ENCODE measurements at regions not wholly inside any gene's neighbourhood (a gene's known extent, or its start where the extent isn't known, plus 50 kb on each side); places are given as distances from the start of the nearest gene placed in this dataset.
A peak's percentile ranks its signal among the peaks of the same experiment; 100 is the strongest.

DNA sequence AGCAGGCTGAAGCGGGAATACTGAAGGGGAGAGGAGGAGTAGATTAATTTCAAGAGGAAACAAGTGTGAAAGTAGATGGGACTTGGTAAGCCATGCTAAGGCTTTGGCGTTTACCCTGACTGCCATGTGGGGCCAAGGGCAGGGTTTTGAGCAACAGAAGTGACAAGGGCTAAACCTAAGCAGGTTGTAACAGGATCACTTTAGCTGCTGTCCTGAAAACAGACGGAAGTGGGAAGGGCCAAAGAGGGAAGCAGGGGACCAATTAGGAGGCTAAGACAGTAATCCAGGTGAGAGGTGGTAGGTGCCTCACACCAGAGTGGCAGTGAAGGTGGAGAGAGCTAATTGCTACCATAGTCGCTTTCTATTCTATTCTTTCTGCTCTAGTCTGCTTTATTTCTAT lies 166.5 kb downstream of the PJA1 start:
- no peak overlapping the region for H3K27ac ChIP-seq (ENCODE audit: extremely low read depth, low read depth, low read length)
- H3K9me3 ChIP-seq (ENCODE audit: control insufficient read depth, insufficient read depth, low read depth, low read length) = no peaks in the 10 kb centered on the region
- CTCF ChIA-PET = interaction anchor here (0.6 to 0.8 kb wide), 2 partner anchors 176 to 329 kb away, joined by 3 read pairs; no protein-coding TSS in a partner anchor
- H3K4me3 ChIP-seq (ENCODE audit: low read depth, low read length) = no peak overlapping the region
- POLR2A ChIA-PET = no interaction called here
- H3K36me3 ChIP-seq (ENCODE audit: control insufficient read depth in 2 of 2, insufficient read depth in 1 of 2, low read length in 2 of 2) = no peaks in the 10 kb centered on the region
- no peak for TF ChIP-seq ZNF23 (tag by site-specific recombination; IDR thresholded peaks at IDR 0.05; ENCODE audit: borderline replicate concordance)
- TF ChIP-seq ZNF16 (tag by site-specific recombination; IDR thresholded peaks at IDR 0.05; ENCODE audit: low read depth) = 0 out of 2 replicates have a peak, but pooled peaks have one; percentile 18
- H3K4me1 ChIP-seq (ENCODE audit: control insufficient read depth, insufficient read depth, low read length) = no peaks in the 10 kb centered on the region

DNA sequence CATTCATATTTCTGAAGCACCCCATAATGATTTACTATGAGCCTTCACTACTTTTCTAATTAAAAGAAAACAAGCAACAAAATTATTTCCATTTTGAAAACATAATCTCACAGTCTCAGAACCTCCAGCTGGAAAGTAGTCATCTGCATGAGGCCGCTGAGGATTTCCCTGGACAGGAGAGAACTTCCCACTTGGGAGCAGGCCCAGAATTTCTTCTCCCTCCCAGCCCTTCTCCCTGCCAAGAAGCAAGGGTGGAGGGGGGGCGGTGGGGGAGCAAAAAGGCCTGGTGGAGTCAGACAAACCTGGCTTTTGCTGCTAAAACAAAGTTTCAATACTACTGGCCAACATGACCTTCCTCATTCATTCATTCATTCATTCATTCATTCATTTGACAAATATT lies 167.3 kb downstream of the PJA1 start:
- Histone ChIP-seq H3K36me3 (ENCODE audit: control insufficient read depth in 2 of 2, insufficient read depth in 1 of 2, low read length in 2 of 2) (no peaks in the 10 kb centered on the region), H3K4me3 (ENCODE audit: low read depth, low read length) (no peak overlapping the region), H3K4me1 (ENCODE audit: control insufficient read depth, insufficient read depth, low read length) (no peaks in the 10 kb centered on the region), H3K9me3 (ENCODE audit: control insufficient read depth, insufficient read depth, low read depth, low read length) (no peaks in the 10 kb centered on the region), H3K27ac (ENCODE audit: extremely low read depth, low read depth, low read length) (no peak overlapping the region)
- no peak for TF ChIP-seq ZNF175 (tag by site-specific recombination; IDR thresholded peaks at IDR 0.05)
- TF ChIP-seq ZNF843 (tag by site-specific recombination; IDR thresholded peaks at IDR 0.05) = no peak
- no peak for TF ChIP-seq EGR2 (tag by site-specific recombination; IDR thresholded peaks at IDR 0.05; ENCODE audit: low read depth)
- no peak for TF ChIP-seq ZSCAN30 (tag by site-specific recombination; IDR thresholded peaks at IDR 0.05)
- TF ChIP-seq ZNF571 (tag by site-specific recombination; IDR thresholded peaks at IDR 0.05) = no peak
- TF ChIP-seq, protein P1, sequence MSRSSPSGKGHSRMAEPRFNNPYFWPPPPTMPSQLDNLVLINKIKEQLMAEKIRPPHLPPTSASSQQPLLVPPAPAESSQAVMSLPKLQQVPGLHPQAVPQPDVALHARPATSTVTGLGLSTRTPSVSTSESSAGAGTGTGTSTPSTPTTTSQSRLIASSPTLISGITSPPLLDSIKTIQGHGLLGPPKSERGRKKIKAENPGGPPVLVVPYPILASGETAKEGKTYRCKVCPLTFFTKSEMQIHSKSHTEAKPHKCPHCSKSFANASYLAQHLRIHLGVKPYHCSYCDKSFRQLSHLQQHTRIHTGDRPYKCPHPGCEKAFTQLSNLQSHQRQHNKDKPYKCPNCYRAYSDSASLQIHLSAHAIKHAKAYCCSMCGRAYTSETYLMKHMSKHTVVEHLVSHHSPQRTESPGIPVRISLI (tag by site-specific recombination; IDR thresholded peaks at IDR 0.05) = no peak
- no peak for TF ChIP-seq ZNF404 (tag by site-specific recombination; IDR thresholded peaks at IDR 0.05)
- TF ChIP-seq ZNF10 (tag by site-specific recombination; IDR thresholded peaks at IDR 0.05) = no peak
- TF ChIP-seq MZF1 (tag by site-specific recombination; IDR thresholded peaks at IDR 0.05; ENCODE audit: borderline replicate concordance) = no peak
- TF ChIP-seq, protein P2, sequence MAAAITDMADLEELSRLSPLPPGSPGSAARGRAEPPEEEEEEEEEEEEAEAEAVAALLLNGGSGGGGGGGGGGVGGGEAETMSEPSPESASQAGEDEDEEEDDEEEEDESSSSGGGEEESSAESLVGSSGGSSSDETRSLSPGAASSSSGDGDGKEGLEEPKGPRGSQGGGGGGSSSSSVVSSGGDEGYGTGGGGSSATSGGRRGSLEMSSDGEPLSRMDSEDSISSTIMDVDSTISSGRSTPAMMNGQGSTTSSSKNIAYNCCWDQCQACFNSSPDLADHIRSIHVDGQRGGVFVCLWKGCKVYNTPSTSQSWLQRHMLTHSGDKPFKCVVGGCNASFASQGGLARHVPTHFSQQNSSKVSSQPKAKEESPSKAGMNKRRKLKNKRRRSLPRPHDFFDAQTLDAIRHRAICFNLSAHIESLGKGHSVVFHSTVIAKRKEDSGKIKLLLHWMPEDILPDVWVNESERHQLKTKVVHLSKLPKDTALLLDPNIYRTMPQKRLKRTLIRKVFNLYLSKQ (tag by site-specific recombination; IDR thresholded peaks at IDR 0.05; ENCODE audit: borderline replicate concordance) = no peak
- no peak for TF ChIP-seq ZNF785 (tag by site-specific recombination; IDR thresholded peaks at IDR 0.05)
- no peak for TF ChIP-seq KLF16 (tag by site-specific recombination; IDR thresholded peaks at IDR 0.05)
- CTCF ChIA-PET = interaction anchor here (0.8 kb wide), 1 partner anchor 176 kb away, joined by 3 read pairs; no protein-coding TSS in a partner anchor
- POLR2A ChIA-PET = no interaction called here

DNA sequence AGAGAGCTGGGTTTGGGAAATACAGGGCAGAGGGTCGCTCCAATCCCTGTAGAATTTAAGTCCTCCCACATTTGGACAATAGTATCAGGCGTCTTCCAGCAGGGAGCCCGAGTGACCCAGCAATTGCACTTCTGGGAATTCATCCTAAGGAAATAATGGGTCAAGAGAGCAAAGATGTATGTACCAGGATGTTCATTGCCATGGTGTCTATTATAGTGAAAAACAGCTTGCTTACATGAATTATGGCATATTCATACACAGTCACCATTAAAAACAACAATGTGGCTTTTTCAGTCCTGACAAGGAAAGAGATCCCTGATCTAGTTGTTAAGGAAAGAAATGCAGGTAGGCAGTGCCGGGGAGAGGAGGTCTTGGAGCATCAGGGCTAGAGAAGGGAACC lies 167.7 kb downstream of the PJA1 start:
- H3K27ac ChIP-seq (ENCODE audit: extremely low read depth, low read depth, low read length) = no peak overlapping the region
- TF ChIP-seq WT1 (tag by site-specific recombination; IDR thresholded peaks at IDR 0.05) (no peak), ZNF837 (tag by site-specific recombination; IDR thresholded peaks at IDR 0.05) (no peak), ZNF548 (tag by site-specific recombination; IDR thresholded peaks at IDR 0.05) (no peak)
- TF ChIP-seq, protein P3, sequence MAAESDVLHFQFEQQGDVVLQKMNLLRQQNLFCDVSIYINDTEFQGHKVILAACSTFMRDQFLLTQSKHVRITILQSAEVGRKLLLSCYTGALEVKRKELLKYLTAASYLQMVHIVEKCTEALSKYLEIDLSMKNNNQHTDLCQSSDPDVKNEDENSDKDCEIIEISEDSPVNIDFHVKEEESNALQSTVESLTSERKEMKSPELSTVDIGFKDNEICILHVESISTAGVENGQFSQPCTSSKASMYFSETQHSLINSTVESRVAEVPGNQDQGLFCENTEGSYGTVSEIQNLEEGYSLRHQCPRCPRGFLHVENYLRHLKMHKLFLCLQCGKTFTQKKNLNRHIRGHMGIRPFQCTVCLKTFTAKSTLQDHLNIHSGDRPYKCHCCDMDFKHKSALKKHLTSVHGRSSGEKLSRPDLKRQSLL (tag by site-specific recombination; IDR thresholded peaks at IDR 0.05) = no peak
- TF ChIP-seq, protein P4, sequence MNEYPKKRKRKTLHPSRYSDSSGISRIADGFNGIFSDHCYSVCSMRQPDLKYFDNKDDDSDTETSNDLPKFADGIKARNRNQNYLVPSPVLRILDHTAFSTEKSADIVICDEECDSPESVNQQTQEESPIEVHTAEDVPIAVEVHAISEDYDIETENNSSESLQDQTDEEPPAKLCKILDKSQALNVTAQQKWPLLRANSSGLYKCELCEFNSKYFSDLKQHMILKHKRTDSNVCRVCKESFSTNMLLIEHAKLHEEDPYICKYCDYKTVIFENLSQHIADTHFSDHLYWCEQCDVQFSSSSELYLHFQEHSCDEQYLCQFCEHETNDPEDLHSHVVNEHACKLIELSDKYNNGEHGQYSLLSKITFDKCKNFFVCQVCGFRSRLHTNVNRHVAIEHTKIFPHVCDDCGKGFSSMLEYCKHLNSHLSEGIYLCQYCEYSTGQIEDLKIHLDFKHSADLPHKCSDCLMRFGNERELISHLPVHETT (tag by site-specific recombination; IDR thresholded peaks at IDR 0.05) = no peak
- TF ChIP-seq, protein P5, sequence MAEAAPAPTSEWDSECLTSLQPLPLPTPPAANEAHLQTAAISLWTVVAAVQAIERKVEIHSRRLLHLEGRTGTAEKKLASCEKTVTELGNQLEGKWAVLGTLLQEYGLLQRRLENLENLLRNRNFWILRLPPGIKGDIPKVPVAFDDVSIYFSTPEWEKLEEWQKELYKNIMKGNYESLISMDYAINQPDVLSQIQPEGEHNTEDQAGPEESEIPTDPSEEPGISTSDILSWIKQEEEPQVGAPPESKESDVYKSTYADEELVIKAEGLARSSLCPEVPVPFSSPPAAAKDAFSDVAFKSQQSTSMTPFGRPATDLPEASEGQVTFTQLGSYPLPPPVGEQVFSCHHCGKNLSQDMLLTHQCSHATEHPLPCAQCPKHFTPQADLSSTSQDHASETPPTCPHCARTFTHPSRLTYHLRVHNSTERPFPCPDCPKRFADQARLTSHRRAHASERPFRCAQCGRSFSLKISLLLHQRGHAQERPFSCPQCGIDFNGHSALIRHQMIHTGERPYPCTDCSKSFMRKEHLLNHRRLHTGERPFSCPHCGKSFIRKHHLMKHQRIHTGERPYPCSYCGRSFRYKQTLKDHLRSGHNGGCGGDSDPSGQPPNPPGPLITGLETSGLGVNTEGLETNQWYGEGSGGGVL (tag by site-specific recombination; IDR thresholded peaks at IDR 0.05) = no peak
- no peak overlapping the region for H3K4me3 ChIP-seq (ENCODE audit: low read depth, low read length)
- ChIA-PET POLR2A (no interaction called here), CTCF (no interaction called here)
- no peaks in the 10 kb centered on the region for H3K4me1 ChIP-seq (ENCODE audit: control insufficient read depth, insufficient read depth, low read length)
- no peaks in the 10 kb centered on the region for H3K36me3 ChIP-seq (ENCODE audit: control insufficient read depth in 2 of 2, insufficient read depth in 1 of 2, low read length in 2 of 2)
- no peaks in the 10 kb centered on the region for H3K9me3 ChIP-seq (ENCODE audit: control insufficient read depth, insufficient read depth, low read depth, low read length)

All from HEK293 (cell line).